ENCODE measurements at regions not wholly inside any gene's neighbourhood (a gene's known extent, or its start where the extent isn't known, plus 50 kb on each side); places are given as distances from the start of the nearest gene placed in this dataset.

DNA sequence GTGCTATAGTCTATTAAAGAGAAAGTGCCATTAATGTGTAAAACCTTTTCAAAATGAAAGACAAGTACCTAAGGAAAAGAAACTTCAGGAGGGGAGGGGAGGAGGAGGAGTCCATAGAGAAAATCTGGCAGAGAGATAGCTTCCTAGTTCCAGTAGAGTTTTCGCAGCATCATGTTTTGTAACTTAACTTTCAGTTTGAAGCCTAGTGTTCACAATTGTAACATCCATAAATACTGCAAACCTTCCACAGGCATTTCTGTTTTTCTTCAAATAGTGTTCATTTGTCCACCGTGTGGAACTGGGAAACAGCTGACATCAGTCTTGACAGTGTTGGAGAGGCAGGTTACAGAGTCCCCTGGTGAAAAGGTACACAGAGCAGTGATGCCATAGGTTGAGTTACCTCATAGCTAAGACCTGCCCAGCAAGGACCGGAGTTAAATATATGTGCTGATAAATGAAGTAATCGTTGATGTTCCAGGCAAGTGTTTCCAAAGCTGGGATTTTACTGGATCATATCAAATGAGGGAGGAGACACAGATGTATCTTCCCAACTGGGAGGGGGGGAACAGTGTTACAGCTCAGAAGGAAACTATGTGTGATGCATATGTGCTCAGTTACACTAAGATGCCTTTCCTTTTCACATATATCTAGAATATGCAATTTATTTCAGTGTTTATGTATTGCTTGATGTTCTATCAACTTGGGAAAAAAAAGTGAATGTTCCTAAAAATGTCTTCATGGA, 369.5 kb upstream of the FAM241A start:
- no peak for DNase-seq (ENCODE audit: low read depth in 3 of 3, low spot score in 1 of 3)

DNA sequence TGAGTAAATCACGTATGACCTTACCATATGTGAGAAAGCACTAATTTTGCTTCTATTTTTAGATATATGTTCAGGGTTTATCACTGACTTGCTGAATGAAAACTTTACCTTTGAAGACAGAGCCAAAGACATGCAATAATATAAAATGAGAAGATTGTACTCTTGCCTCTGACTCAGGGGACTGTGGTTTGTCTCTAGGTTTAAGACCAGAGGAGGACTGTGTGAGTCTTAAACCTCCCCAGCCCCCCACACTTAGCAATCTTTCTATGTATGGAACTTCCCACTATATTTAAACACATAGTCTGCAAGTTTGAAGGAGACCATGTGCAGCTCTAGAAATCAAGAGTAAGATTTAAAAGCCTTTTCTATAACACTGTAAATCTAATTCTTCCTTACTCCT, 368.7 kb upstream of the FAM241A start:
- DNase-seq (ENCODE audit: low read depth in 3 of 3, low spot score in 1 of 3) = no peak

DNA sequence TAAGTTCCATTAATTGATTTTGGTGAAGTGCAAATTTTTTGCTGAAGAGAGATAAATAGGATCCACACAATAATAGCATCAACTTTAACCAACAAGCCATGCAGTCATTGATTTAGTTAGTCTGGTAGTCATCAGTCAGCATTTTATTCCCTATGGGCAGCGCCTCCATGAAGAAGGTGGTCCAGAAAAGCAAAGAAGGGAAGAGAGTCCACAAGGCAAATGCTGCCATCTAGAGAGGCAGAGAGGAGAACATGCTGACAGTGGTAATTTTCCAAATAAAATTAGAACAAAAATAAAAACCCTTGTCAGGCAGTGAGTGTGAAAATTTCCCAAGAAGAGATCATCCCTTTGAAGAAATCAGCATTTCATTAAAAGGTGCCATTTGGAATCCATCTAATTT, 366.7 kb upstream of the FAM241A start:
- DNase-seq (ENCODE audit: low read depth in 3 of 3, low spot score in 1 of 3) = no peak

DNA sequence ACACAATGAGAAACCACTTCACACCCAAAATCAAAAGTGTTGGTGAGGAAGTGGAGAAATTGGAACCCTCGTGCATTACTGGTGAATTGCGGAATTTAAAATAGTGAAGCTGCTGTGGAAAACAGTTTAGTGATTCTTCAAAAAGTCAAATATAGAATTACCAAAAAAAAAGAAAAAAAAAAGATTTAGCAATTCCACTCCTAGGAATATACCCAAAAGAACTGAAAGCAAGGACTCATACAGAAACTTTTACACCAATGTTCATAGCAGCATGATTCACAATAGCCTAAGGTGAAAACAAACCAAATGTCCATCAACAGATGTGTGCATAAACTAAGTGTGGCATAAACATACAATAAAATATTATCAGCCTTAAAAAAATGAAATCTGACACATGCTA, 364.3 kb upstream of the FAM241A start:
- DNase-seq (ENCODE audit: low read depth in 3 of 3, low spot score in 1 of 3) = no peak

DNA sequence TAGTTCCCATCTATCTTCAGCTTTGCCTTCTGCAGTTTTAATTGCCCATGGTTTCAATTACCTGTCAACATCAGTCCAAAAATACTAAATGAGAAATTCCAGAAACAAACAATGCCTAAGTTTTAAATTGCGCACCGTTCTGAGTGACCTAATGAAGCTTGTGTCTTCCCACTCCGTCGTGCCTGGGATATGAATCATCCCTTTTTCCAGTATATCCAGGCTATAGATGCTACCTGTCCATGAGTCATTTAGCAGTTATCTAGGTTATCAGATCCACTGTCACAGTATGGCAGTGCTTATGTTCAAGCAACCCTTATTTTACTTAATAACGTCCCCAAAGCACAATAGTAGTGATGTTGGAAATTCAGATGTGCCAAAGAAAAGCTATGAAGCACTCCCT, 363.6 kb upstream of the FAM241A start:
- DNase-seq (ENCODE audit: low read depth in 3 of 3, low spot score in 1 of 3) = no peak

DNA sequence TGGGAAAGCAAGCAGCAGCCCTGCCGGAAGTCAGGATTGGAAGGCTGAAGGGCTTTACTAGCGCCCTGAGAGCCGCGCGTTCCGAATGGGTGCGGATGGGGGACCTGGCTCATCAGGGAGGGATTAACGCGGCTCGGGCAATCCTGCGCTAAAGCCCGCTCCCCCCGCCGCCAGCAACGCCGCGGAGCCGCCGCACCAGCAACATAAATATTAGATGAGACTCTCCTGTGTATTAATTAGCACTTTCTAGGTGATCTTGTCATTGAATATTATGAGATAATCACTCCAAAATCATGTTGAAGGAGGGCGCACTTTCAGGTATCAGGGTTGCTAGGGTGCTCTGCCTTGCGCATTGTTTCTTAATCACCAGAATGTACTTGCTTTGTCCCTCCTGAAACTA, 357.2 kb upstream of the FAM241A start:
- no peak for DNase-seq (ENCODE audit: low read depth in 3 of 3, low spot score in 1 of 3)

DNA sequence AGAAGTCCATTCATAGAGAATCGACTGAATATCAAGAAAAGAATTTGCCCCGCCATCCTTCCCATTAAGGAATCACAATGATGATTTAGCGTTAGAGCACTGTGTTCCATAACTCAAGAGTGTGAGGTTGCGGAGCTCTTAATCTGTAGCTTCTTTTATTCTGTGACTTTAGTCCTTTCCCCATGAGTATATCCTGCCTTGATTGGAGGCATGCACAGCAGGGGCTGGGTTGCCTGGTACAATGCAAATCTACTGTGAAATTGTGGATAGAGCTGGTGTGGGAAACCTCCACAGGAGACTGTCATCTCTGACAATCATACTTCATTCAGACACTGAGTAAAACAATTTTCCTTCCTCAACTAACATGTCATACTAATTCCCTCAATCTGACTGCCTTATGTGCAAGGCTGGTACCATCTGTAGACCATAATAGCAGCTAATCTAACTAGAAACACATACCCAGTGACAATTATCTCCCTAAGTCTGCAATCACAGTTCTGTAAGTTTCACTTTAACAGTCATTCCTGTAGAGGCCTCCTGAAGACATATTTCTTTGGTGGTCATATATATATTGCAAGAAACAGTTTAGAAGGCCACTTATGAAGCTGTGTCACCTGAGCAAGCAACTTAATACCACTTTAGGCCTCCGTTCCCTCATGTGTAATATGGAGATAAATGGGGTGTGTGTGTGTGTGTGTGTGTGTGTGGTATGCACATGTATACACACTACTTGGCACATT, 355.2 kb upstream of the FAM241A start:
- no peak for DNase-seq (ENCODE audit: low read depth in 3 of 3, low spot score in 1 of 3)

DNA sequence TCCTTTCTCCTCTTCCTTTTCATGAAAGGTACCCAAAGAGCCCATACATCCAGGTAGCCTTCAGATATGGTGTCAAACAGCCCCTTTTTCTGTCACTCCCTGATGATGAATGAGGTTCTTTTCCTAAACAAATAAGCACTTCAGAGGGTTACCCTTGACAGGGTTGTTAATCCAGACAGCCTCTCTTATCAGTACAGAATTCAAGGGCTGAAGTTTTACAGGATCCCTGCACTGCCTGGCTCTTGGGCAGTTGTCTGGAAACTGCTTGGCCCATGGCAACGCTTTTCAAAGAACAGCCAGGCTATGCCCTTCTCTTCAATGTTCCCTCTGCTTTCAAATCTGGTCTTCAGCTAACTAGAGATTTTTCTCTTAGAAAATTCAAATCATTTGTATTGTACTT, 352.6 kb upstream of the FAM241A start:
- no peak for DNase-seq (ENCODE audit: low read depth in 3 of 3, low spot score in 1 of 3)

DNA sequence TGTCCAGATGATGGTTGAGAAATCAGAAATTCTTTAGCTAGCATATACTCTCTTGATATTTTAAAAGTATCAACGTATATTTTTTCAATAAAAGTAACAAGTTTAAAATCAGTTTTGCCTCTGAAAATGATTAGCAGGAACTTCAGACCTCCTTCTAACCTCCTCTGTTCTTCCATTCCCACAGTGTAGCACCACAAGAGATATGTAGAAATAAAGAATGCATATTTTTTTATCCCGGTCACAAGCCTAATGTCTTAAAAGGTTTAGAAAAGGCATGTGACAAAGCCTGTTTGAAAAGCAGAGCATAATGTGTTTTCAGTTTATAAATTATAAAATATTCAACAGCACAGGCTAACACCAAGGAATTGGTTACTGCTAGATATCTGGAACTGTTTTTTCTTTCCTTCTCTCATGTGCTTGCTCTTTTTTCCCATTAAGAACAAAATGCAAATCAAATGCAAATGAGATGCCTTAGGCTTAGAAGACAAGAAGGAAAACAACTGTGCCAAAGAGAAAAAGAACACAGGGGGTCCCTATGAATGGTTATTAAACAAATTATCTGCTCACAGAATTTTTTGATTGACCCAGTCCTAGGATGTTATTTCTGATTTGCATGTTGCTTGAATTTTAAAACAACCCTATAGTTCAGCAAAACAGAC, 351.7 kb upstream of the FAM241A start:
- no peak for DNase-seq (ENCODE audit: low read depth in 3 of 3, low spot score in 1 of 3)

DNA sequence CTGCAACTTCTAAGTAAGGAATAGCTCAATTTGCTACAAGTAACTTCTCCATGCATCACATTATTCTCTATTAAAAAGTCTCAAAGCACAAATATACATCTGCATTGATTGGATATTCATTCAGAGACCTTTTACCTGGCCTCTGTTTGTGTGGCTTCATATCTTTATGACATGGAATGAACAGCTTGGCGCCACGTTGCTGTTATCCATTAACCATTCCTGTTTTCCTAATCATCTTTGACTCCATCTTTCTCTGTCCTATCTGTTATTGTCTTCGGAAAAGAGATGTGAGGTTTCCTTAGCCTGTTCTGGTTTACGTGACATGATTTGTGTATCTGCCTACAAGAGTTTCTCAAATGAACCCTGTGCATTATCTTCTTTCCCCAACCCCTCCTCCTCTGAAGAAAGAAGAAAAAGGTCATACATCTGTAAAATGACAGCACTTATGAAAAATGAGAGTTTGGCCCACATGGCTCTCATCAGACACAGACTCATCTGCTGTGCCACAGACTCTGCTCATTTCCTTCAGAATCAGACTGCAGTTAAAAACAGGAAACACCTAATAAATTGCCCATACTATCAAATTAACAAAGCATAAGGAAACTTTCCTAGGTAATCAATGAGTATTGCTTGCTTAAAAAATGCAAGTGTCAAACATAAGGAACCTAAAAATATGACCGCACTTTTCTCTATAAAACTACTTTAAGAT, 347.6 kb upstream of the FAM241A start:
- DNase-seq (ENCODE audit: low read depth in 3 of 3, low spot score in 1 of 3) = no peak

DNA sequence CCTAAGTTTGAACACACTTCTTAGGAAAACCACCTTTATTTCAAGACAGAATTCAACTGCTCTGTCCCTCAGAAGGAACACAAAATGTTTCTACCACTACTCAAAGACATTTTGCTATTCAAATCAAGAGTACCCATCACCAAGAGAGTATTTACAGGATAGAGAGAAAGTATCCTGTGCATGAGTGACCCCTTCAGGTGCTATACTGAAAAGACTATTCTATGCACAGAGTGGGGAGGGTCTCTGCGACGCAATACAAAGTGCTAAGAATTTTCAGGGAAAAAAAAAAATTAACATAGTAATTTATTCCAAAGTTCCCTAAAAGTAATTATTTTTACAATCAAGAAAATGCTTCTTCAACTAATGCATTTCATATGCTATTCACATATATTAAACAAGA, 346.4 kb upstream of the FAM241A start:
- DNase-seq (ENCODE audit: low read depth in 3 of 3, low spot score in 1 of 3) = no peak

DNA sequence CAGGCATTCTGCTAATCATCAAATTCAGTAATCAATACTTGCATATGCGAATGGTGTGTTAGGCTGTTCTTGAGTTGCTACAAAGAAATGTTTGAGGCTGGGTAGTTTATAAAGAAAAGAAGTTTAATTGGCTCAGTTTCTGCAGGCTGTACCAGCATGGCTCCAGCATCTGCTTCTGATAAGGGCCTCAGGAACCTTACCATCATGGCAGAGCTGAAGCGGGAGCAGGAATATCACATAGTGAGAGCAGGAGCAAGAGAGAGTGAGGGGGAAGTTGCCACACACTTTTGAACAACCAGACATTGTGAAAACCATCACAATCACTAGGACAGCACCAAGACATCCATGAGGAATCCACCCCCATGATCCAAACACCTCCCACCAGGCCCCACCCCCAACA, 344.7 kb upstream of the FAM241A start:
- DNase-seq (ENCODE audit: low read depth in 3 of 3, low spot score in 1 of 3) = no peak

DNA sequence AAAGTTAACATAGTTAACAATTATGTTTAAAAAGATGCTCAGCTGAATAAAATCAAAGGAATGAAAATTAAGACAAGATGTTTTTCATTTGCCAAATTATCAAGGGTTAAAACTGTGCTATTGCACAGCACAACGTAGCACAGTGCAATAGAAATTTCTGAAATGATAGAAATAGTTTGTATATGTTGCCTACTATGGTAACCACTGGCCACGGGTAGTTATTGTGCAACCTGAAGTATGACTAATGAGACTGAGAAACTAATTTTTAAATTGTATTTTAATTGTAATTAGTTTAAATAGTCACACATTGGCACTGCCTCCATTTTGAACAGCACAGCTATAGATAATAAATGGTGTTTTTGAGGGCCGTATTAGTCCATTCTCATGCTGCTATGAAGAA, 343.1 kb upstream of the FAM241A start:
- DNase-seq (ENCODE audit: low read depth in 3 of 3, low spot score in 1 of 3) = no peak

DNA sequence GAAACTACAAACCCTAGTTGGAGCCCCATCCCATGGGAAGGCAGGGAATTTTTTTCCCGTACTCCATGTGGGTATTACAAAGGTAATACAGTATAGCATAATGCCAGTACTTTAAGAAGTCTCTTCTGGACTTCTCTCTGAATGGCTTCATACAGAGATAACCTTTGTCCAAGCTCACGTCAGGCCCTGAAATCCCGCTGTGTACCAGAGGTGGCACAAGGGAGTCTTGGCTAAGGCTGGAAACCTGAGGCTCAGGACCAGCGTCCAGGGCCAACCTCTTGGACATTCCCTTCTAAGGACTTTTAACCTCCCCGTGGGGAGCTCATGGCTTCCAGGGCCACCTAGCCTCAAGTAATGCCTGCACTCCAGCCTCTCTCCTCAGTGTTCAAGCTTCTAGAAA, 338.9 kb upstream of the FAM241A start:
- no peak for DNase-seq (ENCODE audit: low read depth in 3 of 3, low spot score in 1 of 3)

DNA sequence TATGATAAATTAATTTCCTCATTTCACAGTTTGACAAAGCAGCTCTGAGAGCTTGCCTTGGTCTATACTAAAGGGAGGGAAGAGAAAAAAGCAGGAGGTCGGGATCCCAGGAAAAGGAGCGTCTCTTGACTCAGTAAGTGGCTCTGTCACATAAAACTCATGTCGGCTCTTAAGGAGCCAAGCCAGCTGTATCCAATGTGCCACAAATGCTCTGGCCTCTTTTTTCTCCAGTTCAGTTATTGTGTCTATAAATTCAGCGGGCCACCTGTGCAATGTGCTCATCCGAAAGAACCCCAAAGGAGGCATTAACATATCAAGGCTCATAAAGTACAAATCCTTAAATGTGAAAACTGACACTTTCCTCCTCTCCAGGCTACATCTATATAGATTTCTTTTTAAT, 337.7 kb upstream of the FAM241A start:
- DNase-seq (ENCODE audit: low read depth in 3 of 3, low spot score in 1 of 3) = no peak

DNA sequence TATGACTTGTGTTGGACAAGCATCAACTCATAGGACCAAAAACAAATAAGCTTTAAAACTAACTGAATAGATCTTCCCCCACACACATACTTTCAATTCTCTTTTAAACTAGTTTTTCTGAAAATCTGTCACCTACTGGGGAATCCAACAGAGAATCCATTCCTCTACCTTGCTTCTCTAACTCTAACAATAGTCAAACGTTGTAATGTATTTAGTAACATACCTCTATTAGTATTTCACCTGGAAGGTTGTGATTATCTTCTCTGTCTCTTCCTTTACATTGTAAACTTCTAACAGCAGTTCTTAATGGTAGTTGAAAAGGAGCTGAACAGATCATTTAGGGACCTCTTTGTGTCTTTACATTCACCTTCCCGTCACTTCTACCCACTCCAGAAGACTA, 337.1 kb upstream of the FAM241A start:
- DNase-seq (ENCODE audit: low read depth in 3 of 3, low spot score in 1 of 3) = no peak

DNA sequence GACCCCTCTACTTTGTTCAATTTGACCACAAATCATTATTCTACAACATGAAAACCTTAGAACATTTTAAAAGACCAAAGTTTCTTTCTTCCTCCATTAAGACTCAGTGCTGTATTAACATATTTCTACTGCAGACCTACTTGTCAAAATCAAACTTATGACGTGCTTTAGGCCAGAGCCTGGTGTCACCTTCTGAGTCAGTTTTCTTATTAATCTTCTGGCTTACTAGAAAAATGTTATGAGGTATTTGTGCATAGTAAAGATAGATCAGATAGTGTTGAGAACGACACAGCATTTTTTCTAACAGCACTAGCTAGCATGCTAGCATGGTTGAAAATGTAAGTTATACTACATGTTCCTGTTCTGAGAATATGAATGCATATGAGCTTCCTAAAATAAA, 333.6 kb upstream of the FAM241A start:
- no peak for DNase-seq (ENCODE audit: low read depth in 3 of 3, low spot score in 1 of 3)

DNA sequence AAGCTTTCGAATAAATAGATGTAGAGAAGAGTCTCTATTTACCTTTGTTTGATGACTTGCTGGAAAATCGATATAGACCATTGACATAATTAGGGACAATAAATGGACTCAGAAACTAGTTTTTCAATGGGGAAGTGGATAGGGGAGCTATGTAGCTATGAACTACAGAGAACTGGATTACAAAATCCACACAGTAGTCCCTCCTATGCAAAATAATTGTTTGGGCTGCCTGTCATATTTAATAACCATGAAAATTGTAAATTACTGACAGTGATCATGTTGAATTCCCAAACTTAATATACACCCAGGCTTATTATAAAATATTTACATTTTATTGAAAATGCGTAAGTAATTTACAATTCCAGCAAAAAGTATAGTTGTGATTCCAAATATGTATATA, 333.1 kb upstream of the FAM241A start:
- DNase-seq (ENCODE audit: low read depth in 3 of 3, low spot score in 1 of 3) = no peak

DNA sequence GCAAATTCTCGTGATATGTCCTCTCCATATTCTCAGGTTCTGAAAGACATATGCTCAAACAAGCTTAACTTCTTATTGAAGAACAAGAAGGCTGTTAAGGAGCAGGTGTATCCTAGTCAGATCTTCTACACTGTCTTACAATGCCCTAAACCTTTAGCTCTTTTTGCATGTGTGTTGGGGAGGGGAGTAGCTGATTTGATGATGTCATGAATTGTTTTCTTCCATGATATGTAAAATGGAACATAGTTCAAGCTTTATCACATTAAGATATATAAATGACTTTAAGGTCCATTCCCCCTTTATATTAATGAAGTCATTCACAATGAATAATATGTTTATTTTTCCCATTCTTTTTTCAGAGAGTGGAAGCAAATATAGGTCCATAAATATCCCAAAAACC, 332.5 kb upstream of the FAM241A start:
- no peak for DNase-seq (ENCODE audit: low read depth in 3 of 3, low spot score in 1 of 3)

DNA sequence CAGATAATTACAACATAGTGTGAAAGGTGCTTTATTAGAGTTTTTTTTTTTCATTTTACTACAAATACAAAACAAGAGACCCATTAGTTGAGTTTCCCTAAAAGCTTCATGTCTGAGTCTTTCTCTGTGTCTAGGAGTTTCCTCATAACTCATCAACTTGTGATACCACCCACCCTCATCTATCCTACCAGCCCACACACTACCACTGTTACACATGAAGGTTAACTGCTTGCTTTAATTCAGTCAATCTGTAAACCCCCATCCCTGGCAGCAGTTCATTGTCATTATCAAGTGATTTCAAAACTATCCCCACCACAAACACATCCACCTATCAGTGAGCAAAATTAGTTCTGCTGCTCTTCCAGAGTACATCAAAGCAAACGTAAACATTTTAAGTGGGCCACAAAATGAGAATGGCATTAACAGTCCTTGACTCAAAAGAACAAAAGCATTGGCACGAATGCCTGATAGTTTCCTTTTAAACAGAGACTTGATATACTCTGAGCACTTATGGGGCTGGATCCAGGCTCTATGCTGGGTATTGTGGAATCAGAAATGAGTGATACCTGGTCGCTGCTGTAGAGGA, 331.6 kb upstream of the FAM241A start:
- DNase-seq (ENCODE audit: low read depth in 3 of 3, low spot score in 1 of 3) = no peak

DNA sequence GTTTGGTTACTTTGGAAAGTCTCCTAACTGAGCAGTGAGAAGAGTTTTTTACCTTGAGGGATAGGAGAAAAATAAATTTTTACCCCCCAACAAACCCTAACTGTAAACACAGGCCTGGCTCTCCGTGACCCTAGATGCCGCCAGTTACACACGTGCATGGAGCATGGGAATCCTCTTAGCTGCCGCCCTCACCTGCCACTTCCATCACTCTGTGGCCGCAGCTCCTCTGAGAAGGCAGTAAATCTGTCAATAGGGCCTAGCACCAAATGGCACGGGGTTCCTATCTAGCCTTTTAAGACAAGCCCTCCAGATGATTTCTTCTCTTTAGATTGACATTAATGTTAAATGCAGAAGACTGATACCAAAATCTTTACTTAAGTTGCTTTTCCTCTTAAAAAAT, 330.3 kb upstream of the FAM241A start:
- no peak for DNase-seq (ENCODE audit: low read depth in 3 of 3, low spot score in 1 of 3)
